Spinal cord (tissue), 9 donors: ENCODE measurements at regions not wholly inside any gene's neighbourhood (a gene's known extent, or its start where the extent isn't known, plus 50 kb on each side); places are given as distances from the start of the nearest gene placed in this dataset.

Experiments used
- DNase-seq, 6 donors: peaks; one replicate each; pipeline versions ENCODE4 v3.0.0 to v3.0.0-alpha.2; 2013 to 2015; ENCODE audit warnings: low spot score in 6 of 6, low read depth in 4 of 6
- H3K27ac ChIP-seq: one replicate; pipeline ENCODE4 v1.5.1; 2013; ENCODE audit warnings: low read depth, low read length, control low read depth
- H3K27me3 ChIP-seq: one replicate; pipeline ENCODE4 v1.6.1; 2013; ENCODE audit warnings: low read length; ENCODE audit not compliant: control insufficient read depth, insufficient read depth
- H3K36me3 ChIP-seq: one replicate; pipeline ENCODE4 v1.6.1; 2013; ENCODE audit warnings: low read length; ENCODE audit not compliant: control insufficient read depth, insufficient read depth
- H3K4me1 ChIP-seq: one replicate; pipeline ENCODE4 v1.6.1; 2013; ENCODE audit warnings: low read length; ENCODE audit not compliant: control insufficient read depth, insufficient read depth
- H3K4me3 ChIP-seq: one replicate; pipeline ENCODE4 v1.5.1; 2013; ENCODE audit warnings: low read depth, low read length, control low read depth
- H3K9me3 ChIP-seq: one replicate; pipeline ENCODE4 v1.6.1; 2013; ENCODE audit warnings: low read length; ENCODE audit not compliant: control insufficient read depth, insufficient read depth
- WGBS: methylation state at CpG from one replicate; pipeline ENCODE4 v1.1.5; 2013; ENCODE audit warnings: missing lambda C conversion rate; ENCODE audit not compliant: insufficient coverage; 5-methylcytosine and 5-hydroxymethylcytosine counted together
- donor health status: healthy.

DNA sequence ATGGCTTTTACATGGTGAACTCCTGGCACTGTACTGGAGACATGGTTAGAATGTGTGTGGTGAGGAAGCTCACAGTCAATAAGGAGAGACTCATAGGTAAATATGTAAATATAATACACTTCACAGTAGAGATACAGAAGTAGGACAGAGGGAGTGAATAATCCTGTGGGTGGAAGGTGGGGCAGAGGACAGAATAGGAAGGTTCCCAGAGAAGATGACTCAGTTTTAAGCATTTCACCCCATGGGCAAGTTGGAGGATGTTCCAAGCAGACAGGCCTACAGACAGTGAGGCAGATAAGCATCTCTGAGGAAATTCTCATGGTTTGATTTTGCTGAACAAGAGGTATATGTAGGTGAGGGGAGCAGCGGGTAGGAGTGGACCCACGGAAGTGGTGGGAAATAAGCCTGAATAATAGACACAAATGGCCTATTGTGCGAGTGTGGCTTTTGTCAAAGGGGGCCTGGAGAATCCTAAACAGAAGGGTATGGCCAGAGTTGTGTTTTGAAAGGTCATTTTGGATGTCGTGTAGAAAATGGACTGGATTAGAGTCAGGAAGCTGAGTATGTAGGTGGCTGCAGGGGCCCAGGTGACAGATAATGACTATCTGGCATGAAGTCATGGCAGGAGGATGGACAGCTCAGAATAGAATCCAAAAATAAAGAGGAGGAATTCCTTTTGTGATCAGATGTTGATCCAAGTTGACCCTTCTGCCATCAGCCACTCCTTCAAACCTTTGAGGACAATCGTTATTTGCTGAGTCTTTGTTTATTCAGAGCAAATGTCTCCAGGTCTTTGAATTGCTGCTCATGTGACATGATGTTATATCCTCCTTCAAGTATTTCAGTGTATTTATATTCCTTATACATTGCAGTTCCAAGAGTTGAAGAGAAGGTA is 97.3 kb upstream of the THRB start:
- 67% methylated on average over 4 of the region's 5 CpGs for WGBS
- H3K27ac ChIP-seq: no peak overlapping the region

GRCh38 chr3:24594161-24594560 is 99.5 kb upstream of the THRB start:
- H3K9me3 ChIP-seq: no peaks in the 10 kb centered on the region
- H3K4me3 ChIP-seq: no peak overlapping the region
- no peaks in the 10 kb centered on the region for H3K27me3 ChIP-seq
- peak in 1 of 6 donors; percentile 55 for DNase-seq
- H3K27ac ChIP-seq: no peak overlapping the region
- H3K4me1 ChIP-seq: no peaks in the 10 kb centered on the region
- no peaks in the 10 kb centered on the region for H3K36me3 ChIP-seq

More for the DNA sequence above, 97.3 kb upstream of the THRB start:
- DNase-seq: no peak
- H3K36me3 ChIP-seq: no peaks in the 10 kb centered on the region
- no peaks in the 10 kb centered on the region for H3K9me3 ChIP-seq
- H3K4me3 ChIP-seq: no peak overlapping the region
- H3K4me1 ChIP-seq: no peaks in the 10 kb centered on the region
- no peaks in the 10 kb centered on the region for H3K27me3 ChIP-seq

GRCh38 chr3:24595796-24596195 is 101.1 kb upstream of the THRB start:
- no peaks in the 10 kb centered on the region for H3K36me3 ChIP-seq
- H3K27me3 ChIP-seq: no peaks in the 10 kb centered on the region
- no peak for DNase-seq
- no peak overlapping the region for H3K4me3 ChIP-seq
- H3K4me1 ChIP-seq: no peaks in the 10 kb centered on the region
- H3K27ac ChIP-seq: no peak overlapping the region
- H3K9me3 ChIP-seq: no peaks in the 10 kb centered on the region
- WGBS: no CpG with 5 or more reads among the region's 2 CpGs

DNA sequence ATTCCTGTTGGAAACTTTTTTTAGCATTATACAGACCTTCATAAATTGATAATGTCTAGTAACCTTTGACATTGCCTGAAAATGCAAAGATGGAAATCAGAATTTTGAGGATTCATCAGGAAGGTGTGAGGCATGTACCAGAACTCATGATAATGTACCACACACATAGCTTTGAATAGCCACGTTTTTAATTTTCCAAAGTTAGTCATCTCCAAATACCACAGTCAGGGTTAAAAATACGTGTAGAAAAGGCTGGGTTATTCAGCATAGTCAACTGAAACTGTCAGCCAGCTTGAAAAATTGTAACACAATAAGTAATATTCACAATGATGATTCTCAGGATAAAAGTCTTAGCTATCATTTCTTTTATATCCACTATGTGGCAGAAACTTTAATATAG is 102.0 kb upstream of the THRB start:
- no CpG with 5 or more reads among the region's 2 CpGs for WGBS

DNA sequence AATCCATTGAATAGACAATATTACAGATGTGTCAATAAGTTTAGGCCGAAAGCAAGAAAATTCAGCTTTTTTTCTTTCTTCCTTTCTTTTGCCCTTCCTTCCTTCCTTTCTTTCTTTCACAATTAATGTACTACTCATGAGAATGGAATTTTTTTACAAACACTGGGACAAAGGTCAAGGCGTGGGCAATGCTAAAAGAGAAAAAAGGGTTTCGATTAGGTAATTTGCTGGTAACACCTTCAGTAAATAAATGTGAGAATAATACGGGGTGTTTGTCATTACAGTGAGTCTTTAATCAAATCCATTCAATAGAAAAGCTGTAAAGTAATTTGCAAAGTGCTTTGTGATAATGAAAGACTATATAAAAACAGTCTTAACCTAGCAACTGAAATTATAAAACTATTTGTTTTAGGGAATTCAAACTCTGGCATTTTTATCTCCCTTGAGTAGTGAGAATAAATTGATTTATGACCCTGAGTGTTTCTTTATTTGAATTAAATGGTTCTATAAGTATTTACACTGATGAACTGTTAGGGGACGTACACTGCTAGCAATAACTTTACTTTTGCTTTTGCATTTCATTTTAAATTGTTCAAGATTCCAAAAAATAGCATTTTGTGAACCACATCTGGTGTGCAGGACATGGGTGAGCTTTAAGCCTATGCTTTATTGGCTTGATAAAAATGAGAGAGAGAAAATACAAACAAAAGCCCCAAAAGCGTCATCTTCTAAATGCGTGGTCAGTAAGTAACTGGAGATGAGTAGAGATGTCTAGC is 104.2 kb upstream of the THRB start:
- no peaks in the 10 kb centered on the region for H3K9me3 ChIP-seq
- no peaks in the 10 kb centered on the region for H3K4me1 ChIP-seq
- H3K36me3 ChIP-seq: no peaks in the 10 kb centered on the region
- H3K4me3 ChIP-seq: no peak overlapping the region
- DNase-seq: no peak
- WGBS: no CpG with 5 or more reads among the region's 7 CpGs
- no peak overlapping the region for H3K27ac ChIP-seq
- H3K27me3 ChIP-seq: no peaks in the 10 kb centered on the region

More for the DNA sequence above, 102.0 kb upstream of the THRB start:
- H3K27ac ChIP-seq: no peak overlapping the region
- H3K4me1 ChIP-seq: no peaks in the 10 kb centered on the region
- no peak overlapping the region for H3K4me3 ChIP-seq
- H3K36me3 ChIP-seq: no peaks in the 10 kb centered on the region
- no peaks in the 10 kb centered on the region for H3K9me3 ChIP-seq
- no peaks in the 10 kb centered on the region for H3K27me3 ChIP-seq
- DNase-seq: no peak

- Histone ChIP-seq H3K4me1 (no peaks in the 10 kb centered on the region), H3K9me3 (no peaks in the 10 kb centered on the region), H3K27me3 (no peaks in the 10 kb centered on the region), H3K36me3 (no peaks in the 10 kb centered on the region), H3K27ac (no peak overlapping the region), H3K4me3 (no peak overlapping the region)
- WGBS: 100% methylated on average over 1 of the region's 13 CpGs
- DNase-seq: no peak
These were observed 106.7 kb upstream of the THRB start for GRCh38 chr3:24601066-24601939.

DNA sequence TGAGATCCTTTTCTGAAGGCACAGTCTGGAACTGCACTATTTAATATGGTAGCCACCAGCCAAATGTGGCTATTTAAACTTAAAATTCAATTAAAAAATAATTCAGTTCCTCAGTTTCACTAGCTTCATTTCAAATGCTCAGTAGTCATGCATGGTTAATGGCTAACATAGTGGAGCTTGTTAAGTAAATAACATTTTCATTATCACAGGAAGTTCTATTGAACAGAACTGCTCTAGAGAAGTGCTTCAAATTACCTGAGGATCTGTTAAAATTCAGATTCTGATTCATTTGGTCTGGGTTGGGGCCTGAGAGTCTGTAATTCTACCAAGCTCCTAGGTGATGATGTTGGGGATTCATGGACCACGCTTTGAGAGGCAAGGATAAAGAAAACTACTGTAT is 109.6 kb upstream of the THRB start:
- 88% methylated on average over 1 of the region's 1 CpG for WGBS
- H3K4me3 ChIP-seq: no peak overlapping the region
- H3K27me3 ChIP-seq: no peaks in the 10 kb centered on the region
- no peak overlapping the region for H3K27ac ChIP-seq
- no peaks in the 10 kb centered on the region for H3K9me3 ChIP-seq
- peak in 1 of 6 donors; percentile 9 for DNase-seq
- H3K4me1 ChIP-seq: no peaks in the 10 kb centered on the region
- no peaks in the 10 kb centered on the region for H3K36me3 ChIP-seq

GRCh38 chr3:24605511-24606028 is 110.9 kb upstream of the THRB start:
- H3K27me3 ChIP-seq: no peaks in the 10 kb centered on the region
- whole genome bisulfite sequencing: no CpG with 5 or more reads among the region's 4 CpGs
- H3K4me3 ChIP-seq: no peak overlapping the region
- H3K27ac ChIP-seq: no peak overlapping the region
- H3K4me1 ChIP-seq: no peaks in the 10 kb centered on the region
- H3K9me3 ChIP-seq: no peaks in the 10 kb centered on the region
- H3K36me3 ChIP-seq: no peaks in the 10 kb centered on the region
- no peak for DNase-seq

DNA sequence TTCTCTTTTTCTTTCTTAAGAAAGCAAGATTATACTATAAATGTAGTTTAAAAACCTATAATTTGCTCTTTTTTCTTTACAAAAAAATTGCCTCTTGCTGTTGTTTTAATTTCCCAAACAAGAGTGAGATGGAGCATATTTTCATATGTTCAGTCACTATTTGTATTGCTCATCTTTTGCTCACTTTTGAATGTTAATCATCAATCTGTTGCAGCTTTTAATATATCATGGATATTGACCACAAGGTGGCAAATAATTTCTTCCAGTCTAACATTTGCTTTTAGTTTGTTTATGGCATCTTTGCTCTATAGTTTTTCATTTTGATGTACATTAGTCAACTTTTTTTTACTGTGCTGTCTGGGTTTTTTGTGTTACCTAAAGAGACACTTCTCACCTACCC is 112.6 kb upstream of the THRB start:
- Histone ChIP-seq H3K27me3 (no peaks in the 10 kb centered on the region), H3K27ac (no peak overlapping the region), H3K36me3 (no peaks in the 10 kb centered on the region), H3K9me3 (no peaks in the 10 kb centered on the region), H3K4me1 (no peaks in the 10 kb centered on the region), H3K4me3 (no peak overlapping the region)
- no peak for DNase-seq
